Mesothelial cell of epicardium (in vitro differentiated cells): ENCODE measurements at regions not wholly inside any gene's neighbourhood (a gene's known extent, or its start where the extent isn't known, plus 50 kb on each side); places are given as distances from the start of the nearest gene placed in this dataset.

Experiments used
- DNase-seq, 2 experiments: peaks; one replicate each; pipeline ENCODE4 v3.0.0; 2021; ENCODE audit warnings: low spot score in 2 of 2; ENCODE audit not compliant: unreplicated experiment in 2 of 2
- H3K27ac Mint-ChIP-seq: 2 replicates; pipeline ENCODE4 v1.8.0; 2021; ENCODE audit warnings: mixed read lengths
- H3K27me3 Mint-ChIP-seq: 2 replicates; pipeline ENCODE4 v1.8.0; 2021; ENCODE audit warnings: low read depth, mixed read lengths
- H3K36me3 Mint-ChIP-seq: 2 replicates; pipeline ENCODE4 v1.8.0; 2021; ENCODE audit warnings: mixed read lengths
- H3K4me1 Mint-ChIP-seq: 2 replicates; pipeline ENCODE4 v1.8.0; 2021; ENCODE audit warnings: mixed read lengths
- H3K4me3 Mint-ChIP-seq: 2 replicates; pipeline ENCODE4 v1.8.0; 2021; ENCODE audit warnings: mild to moderate bottlenecking, moderate library complexity, mixed read lengths
- H3K9me3 Mint-ChIP-seq: 2 replicates; pipeline ENCODE4 v1.8.0; 2021; ENCODE audit warnings: mixed read lengths
- CTCF ChIP-seq: fragments of 200-600 bp; sonication (generic); IDR thresholded peaks from one replicate; pipeline ENCODE4 v1.5.0; 2021; ENCODE audit warnings: antibody characterized with exemption; ENCODE audit not compliant: unreplicated experiment

DNA sequence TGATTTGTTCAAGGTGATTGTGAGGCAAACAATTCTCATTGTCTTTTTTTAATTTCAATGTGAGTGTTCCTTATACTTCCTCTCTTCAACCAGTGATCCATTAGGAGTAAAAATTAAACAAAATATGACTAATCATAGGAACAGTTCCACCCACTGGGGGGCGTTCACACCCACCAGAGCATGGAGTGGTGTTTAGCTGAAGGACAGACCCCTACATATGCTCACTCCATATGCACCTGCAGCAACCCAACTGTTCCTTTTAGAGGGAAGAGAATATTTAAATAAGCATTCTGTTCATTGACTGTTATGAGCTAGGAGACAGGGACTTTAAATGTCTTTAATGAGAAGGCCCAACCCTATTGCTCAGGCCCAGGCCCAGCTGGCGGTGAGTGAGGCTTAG, 78.7 kb upstream of the DRD2 start:
- no peak for DNase-seq
- Mint-ChIP-seq H3K36me3 (no peaks in the 10 kb centered on the region), H3K4me1 (peaks cover 20% of the 10 kb centered on the region), H3K9me3 (no peaks in the 10 kb centered on the region), H3K4me3 (no peak overlapping the region), H3K27me3 (no peaks in the 10 kb centered on the region), H3K27ac (peak overlapping the region; percentile 30)
- no peak for TF ChIP-seq CTCF

- Mint-ChIP-seq H3K36me3 (no peaks in the 10 kb centered on the region), H3K4me1 (peaks cover 17% of the 10 kb centered on the region), H3K27ac (peak overlapping the region; percentile 72), H3K4me3 (no peak overlapping the region), H3K9me3 (no peaks in the 10 kb centered on the region), H3K27me3 (no peaks in the 10 kb centered on the region)
- TF ChIP-seq CTCF, result no peak
- no peak for DNase-seq
These were observed 78.0 kb upstream of the DRD2 start for GRCh38 chr11:113553235-113553634.

GRCh38 chr11:113552271-113552670, 77.1 kb upstream of the DRD2 start:
- H3K9me3 Mint-ChIP-seq, result no peaks in the 10 kb centered on the region
- H3K27me3 Mint-ChIP-seq, result no peaks in the 10 kb centered on the region
- TF ChIP-seq CTCF, result no peak
- DNase-seq, result no peak
- H3K4me3 Mint-ChIP-seq, result no peak overlapping the region
- H3K36me3 Mint-ChIP-seq, result no peaks in the 10 kb centered on the region
- peaks cover 17% of the 10 kb centered on the region for H3K4me1 Mint-ChIP-seq
- no peak overlapping the region for H3K27ac Mint-ChIP-seq

DNA sequence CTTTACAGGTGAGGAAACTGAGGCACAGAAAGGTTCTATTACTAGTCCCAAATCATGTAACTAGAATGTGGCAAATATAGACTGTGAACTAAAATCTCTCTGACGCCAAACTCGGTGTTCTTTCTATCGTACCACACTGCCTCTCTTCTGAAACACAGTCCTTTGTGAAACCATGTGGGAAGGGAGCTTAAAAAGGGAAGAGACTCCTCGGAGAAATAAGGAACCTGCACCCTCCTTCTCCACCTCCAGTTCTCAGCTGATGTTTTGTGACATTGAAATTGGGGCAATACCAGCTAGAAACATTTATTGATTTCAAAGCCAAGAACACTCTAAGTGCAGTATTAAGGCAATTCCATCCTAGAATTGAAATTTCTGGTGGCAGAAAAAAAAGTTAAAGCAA, 76.4 kb upstream of the DRD2 start:
- Mint-ChIP-seq H3K4me3 (no peak overlapping the region), H3K27me3 (no peaks in the 10 kb centered on the region), H3K36me3 (no peaks in the 10 kb centered on the region), H3K4me1 (peaks cover 17% of the 10 kb centered on the region), H3K9me3 (no peaks in the 10 kb centered on the region), H3K27ac (no peak overlapping the region)
- TF ChIP-seq CTCF, result no peak
- DNase-seq, result no peak

GRCh38 chr11:113549611-113550578, 74.7 kb upstream of the DRD2 start:
- no peak for DNase-seq
- Mint-ChIP-seq H3K4me1 (peaks cover 17% of the 10 kb centered on the region), H3K4me3 (no peak overlapping the region), H3K36me3 (no peaks in the 10 kb centered on the region), H3K27ac (no peak overlapping the region), H3K9me3 (no peaks in the 10 kb centered on the region), H3K27me3 (no peaks in the 10 kb centered on the region)
- TF ChIP-seq CTCF, result no peak
